NCI-H146 treated with DMSO at 0.1 percent for 48 hours (cell line): ENCODE measurements at regions not wholly inside any gene's neighbourhood (a gene's known extent, or its start where the extent isn't known, plus 50 kb on each side); places are given as distances from the start of the nearest gene placed in this dataset.

ENCODE experiments used
- DNase-seq: peaks from one replicate; lab custom pipeline; 2025; ENCODE audit not compliant: unreplicated experiment; lab: John Stamatoyannopoulos, UW

- no peak for DNase-seq
These were observed 923.5 kb downstream of the UQCRFS1 start for GRCh38 chr19:28289295-28290063.

GRCh38 chr19:28288572-28289264 is 924.2 kb downstream of the UQCRFS1 start:
- no peak for DNase-seq

- no peak for DNase-seq
These were observed 927.0 kb downstream of the UQCRFS1 start for GRCh38 chr19:28285917-28286316.

GRCh38 chr19:28285078-28285477 is 927.9 kb downstream of the UQCRFS1 start:
- no peak for DNase-seq

GRCh38 chr19:28284389-28284788 is 928.6 kb downstream of the UQCRFS1 start:
- DNase-seq = no peak

- no peak for DNase-seq
These were observed 929.4 kb downstream of the UQCRFS1 start for GRCh38 chr19:28283592-28283991.

GRCh38 chr19:28281676-28282075 is 931.3 kb downstream of the UQCRFS1 start:
- no peak for DNase-seq

- DNase-seq = no peak
These were observed 948.4 kb downstream of the UQCRFS1 start for GRCh38 chr19:28264556-28264955.

GRCh38 chr19:28258829-28259228 is 954.1 kb downstream of the UQCRFS1 start:
- DNase-seq = no peak

- no peak for DNase-seq
These were observed 955.6 kb downstream of the UQCRFS1 start for GRCh38 chr19:28257396-28257795.

- DNase-seq = no peak
These were observed 965.7 kb downstream of the UQCRFS1 start for GRCh38 chr19:28247243-28247642.

- no peak for DNase-seq
These were observed 967.0 kb downstream of the UQCRFS1 start for GRCh38 chr19:28245937-28246336.

- no peak for DNase-seq
These were observed 968.0 kb downstream of the UQCRFS1 start for GRCh38 chr19:28244966-28245365.

- no peak for DNase-seq
These were observed 970.5 kb downstream of the UQCRFS1 start for GRCh38 chr19:28242317-28242927.

- DNase-seq = no peak
These were observed 973.7 kb downstream of the UQCRFS1 start for GRCh38 chr19:28239270-28239669.

GRCh38 chr19:28238270-28238820 is 974.6 kb downstream of the UQCRFS1 start:
- DNase-seq = no peak

- DNase-seq = no peak
These were observed 977.3 kb downstream of the UQCRFS1 start for GRCh38 chr19:28235606-28236125.

- DNase-seq = no peak
These were observed 978.3 kb downstream of the UQCRFS1 start for GRCh38 chr19:28234637-28235036.

GRCh38 chr19:28228854-28229253 is 984.1 kb downstream of the UQCRFS1 start:
- no peak for DNase-seq

GRCh38 chr19:28224441-28224840 is 988.5 kb downstream of the UQCRFS1 start:
- DNase-seq = no peak

GRCh38 chr19:28221736-28222135 is 991.2 kb downstream of the UQCRFS1 start:
- no peak for DNase-seq

- DNase-seq = no peak
These were observed 994.2 kb downstream of the UQCRFS1 start for GRCh38 chr19:28218728-28219127.
